OCI-LY7 (cell line): ENCODE measurements at regions not wholly inside any gene's neighbourhood (a gene's known extent, or its start where the extent isn't known, plus 50 kb on each side); places are given as distances from the start of the nearest gene placed in this dataset.

Experiments
- BruUV-seq: library from RNA; stranded (reverse); fragments of 400-500 nt; replicated peaks from 2 replicates; lab custom pipeline; 2021; lab: Mats Ljungman, UMichigan
- CTCF ChIA-PET: fragments of 300-600 bp; sonication (Branson Sonifier 250); formaldehyde crosslinking; loops from one replicate; lab custom pipeline; 2022; ENCODE audit warnings: antibody characterized with exemption; ENCODE audit not compliant: unreplicated experiment; lab: Charles Lee
- POLR2A ChIA-PET: fragments of 300-600 bp; sonication (Branson Sonifier 250); formaldehyde crosslinking; loops from one replicate; lab custom pipeline; 2022; ENCODE audit warnings: antibody characterized with exemption; lab: Charles Lee
- DNase-seq: peaks from one replicate; pipeline ENCODE4 v3.0.0-alpha.2; 2015; ENCODE audit warnings: low spot score
- H2AFZ ChIP-seq: fragments of 200-600 bp; sonication (generic), shearing (Covaris generic); 2 replicates; pipeline ENCODE4 v1.6.1; 2014; ENCODE audit warnings: mild to moderate bottlenecking, antibody characterized with exemption, low read length, moderate library complexity
- H3K27ac ChIP-seq: fragments of 200-600 bp; sonication (generic); 2 replicates; pipeline ENCODE4 v1.5.1; 2014; ENCODE audit warnings: mixed run types, low read depth, mild to moderate bottlenecking, moderate library complexity, low read length, inconsistent platforms; ENCODE audit not compliant: poor library complexity, severe bottlenecking
- H3K36me3 ChIP-seq: fragments of 200-600 bp; sonication (generic); 2 replicates; pipeline ENCODE4 v1.6.1; 2014; ENCODE audit warnings: mild to moderate bottlenecking, antibody characterized with exemption, low read length, moderate library complexity, mixed read lengths; ENCODE audit not compliant: insufficient read depth
- H3K4me1 ChIP-seq: fragments of 200-600 bp; sonication (generic); 2 replicates; pipeline ENCODE4 v1.5.1; 2014; ENCODE audit warnings: mild to moderate bottlenecking, low read length; ENCODE audit not compliant: insufficient read depth, poor library complexity, severe bottlenecking
- H3K4me2 ChIP-seq: fragments of 200-600 bp; sonication (generic); 2 replicates; pipeline ENCODE4 v1.6.1; 2014; ENCODE audit warnings: mild to moderate bottlenecking, low read length
- H3K4me3 ChIP-seq: fragments of 200-600 bp; sonication (generic); 2 replicates; pipeline ENCODE4 v1.5.1; 2014; ENCODE audit warnings: mild to moderate bottlenecking, low read depth, low read length; ENCODE audit not compliant: poor library complexity, severe bottlenecking
- H3K79me2 ChIP-seq: fragments of 200-600 bp; sonication (generic); 2 replicates; pipeline ENCODE4 v1.6.1; 2016; ENCODE audit warnings: low read depth, mild to moderate bottlenecking, low read length, moderate library complexity, mixed read lengths; ENCODE audit not compliant: insufficient read depth
- H3K9me2 ChIP-seq: fragments of 200-600 bp; sonication (generic); 2 replicates; pipeline ENCODE4 v1.6.1; 2016; ENCODE audit warnings: mild to moderate bottlenecking, low read length, mixed read lengths; ENCODE audit not compliant: insufficient read depth
- H3K9me3 ChIP-seq: fragments of 200-600 bp; sonication (generic); 2 replicates; pipeline ENCODE4 v1.6.1; 2014; ENCODE audit warnings: mild to moderate bottlenecking, mixed run types, low read length, mixed read lengths
- H4K20me1 ChIP-seq: fragments of 200-600 bp; sonication (generic); 2 replicates; pipeline ENCODE4 v1.6.1; 2014; ENCODE audit warnings: mild to moderate bottlenecking, antibody characterized with exemption, low read length, moderate library complexity, mixed read lengths; ENCODE audit not compliant: insufficient read depth
- EZH2phosphoT487 ChIP-seq: fragments of 200-600 bp; sonication (generic); IDR thresholded peaks from 2 replicates; pipeline ENCODE4 v1.6.1; 2018; ENCODE audit warnings: low read depth, borderline replicate concordance, mild to moderate bottlenecking, mixed run types, antibody characterized with exemption, low read length, moderate library complexity, mixed read lengths
- intact Hi-C: fragments of 100-400 bp; cut with micrococcal nuclease; formaldehyde crosslinking; loops from one replicate; pipeline ENCODE4 v1.10.0; 2022; ENCODE audit not compliant: unreplicated experiment
- TF ChIP-seq, protein P1 (sequence below): fragments of 200-600 bp; sonication (generic); conservative IDR thresholded peaks from 2 replicates; pipeline ENCODE4 v1.5.1; 2014; ENCODE audit warnings: mild to moderate bottlenecking, antibody characterized with exemption, low read length, moderate library complexity, mixed read lengths

DNA sequence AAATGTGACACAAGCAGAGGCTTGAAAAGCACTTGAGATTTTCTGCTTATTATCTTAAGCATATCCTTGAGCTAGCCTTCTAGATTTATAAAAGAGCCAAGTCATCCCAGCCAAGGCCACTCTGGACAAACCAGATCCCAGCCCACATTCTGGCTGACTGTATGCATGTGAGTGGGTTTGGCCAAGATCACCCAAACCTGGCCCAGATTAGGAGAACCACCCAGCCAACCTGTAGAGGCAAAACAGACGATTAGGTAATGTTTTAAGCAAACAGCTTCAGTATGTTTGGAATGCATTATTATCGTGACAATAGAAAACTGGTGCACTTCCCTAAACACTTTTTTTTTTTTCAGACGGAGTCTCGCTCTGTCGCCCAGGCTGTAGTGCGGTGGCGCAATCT is 151.9 kb downstream of the SPATA31D1 start:
- intact Hi-C loops = no loop called here
- ChIA-PET CTCF (interaction anchor here (0.9 to 2.3 kb wide), 2 partner anchors 9 to 11 kb away, joined by 3 to 6 read pairs; no protein-coding TSS in a partner anchor), POLR2A (interaction anchor here (1.0 to 2.3 kb wide), 5 partner anchors 9 to 37 kb away, joined by 3 to 10 read pairs (median 3); no protein-coding TSS in a partner anchor)
- no peak for DNase-seq
- H3K4me3 ChIP-seq = no peak overlapping the region
- no peaks in the 10 kb centered on the region for H3K79me2 ChIP-seq
- H3K4me2 ChIP-seq = no peak overlapping the region
- no peak overlapping the region for H3K27ac ChIP-seq
- no TSS peak for BruUV-seq
- TF ChIP-seq EZH2phosphoT487 = no peak
- TF ChIP-seq, protein P1, sequence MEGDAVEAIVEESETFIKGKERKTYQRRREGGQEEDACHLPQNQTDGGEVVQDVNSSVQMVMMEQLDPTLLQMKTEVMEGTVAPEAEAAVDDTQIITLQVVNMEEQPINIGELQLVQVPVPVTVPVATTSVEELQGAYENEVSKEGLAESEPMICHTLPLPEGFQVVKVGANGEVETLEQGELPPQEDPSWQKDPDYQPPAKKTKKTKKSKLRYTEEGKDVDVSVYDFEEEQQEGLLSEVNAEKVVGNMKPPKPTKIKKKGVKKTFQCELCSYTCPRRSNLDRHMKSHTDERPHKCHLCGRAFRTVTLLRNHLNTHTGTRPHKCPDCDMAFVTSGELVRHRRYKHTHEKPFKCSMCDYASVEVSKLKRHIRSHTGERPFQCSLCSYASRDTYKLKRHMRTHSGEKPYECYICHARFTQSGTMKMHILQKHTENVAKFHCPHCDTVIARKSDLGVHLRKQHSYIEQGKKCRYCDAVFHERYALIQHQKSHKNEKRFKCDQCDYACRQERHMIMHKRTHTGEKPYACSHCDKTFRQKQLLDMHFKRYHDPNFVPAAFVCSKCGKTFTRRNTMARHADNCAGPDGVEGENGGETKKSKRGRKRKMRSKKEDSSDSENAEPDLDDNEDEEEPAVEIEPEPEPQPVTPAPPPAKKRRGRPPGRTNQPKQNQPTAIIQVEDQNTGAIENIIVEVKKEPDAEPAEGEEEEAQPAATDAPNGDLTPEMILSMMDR = no peak
- H3K36me3 ChIP-seq = peaks cover 2% of the 10 kb centered on the region; the same call in 1 of the 2 replicates
- peaks cover 9% of the 10 kb centered on the region; the same call in 1 of the 2 replicates for H3K9me3 ChIP-seq
- no peaks in the 10 kb centered on the region for H3K9me2 ChIP-seq
- H2AFZ ChIP-seq = no peak overlapping the region
- no peaks in the 10 kb centered on the region for H4K20me1 ChIP-seq
- no peaks in the 10 kb centered on the region for H3K4me1 ChIP-seq

DNA sequence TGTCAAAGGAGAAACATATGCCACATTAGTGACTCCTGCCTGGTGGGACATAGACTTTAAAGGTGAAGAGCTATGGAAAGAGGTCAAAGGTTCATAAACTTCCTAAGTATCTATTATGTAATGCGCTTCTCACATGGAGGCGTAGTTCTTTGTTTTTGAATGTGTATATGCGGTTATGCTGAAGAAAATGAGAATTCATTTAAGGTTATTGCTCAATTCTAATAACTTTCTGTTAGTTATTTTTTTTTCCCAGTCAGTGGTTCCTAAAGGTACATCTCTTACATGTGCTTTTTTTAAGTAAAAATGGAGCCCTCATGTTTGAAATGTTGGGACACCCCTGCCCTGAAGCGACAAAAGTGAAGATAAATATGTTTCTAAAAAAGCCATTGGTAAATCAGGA is 156.2 kb downstream of the SPATA31D1 start:
- CTCF ChIA-PET = no interaction called here
- no peak overlapping the region for H3K4me3 ChIP-seq

DNA sequence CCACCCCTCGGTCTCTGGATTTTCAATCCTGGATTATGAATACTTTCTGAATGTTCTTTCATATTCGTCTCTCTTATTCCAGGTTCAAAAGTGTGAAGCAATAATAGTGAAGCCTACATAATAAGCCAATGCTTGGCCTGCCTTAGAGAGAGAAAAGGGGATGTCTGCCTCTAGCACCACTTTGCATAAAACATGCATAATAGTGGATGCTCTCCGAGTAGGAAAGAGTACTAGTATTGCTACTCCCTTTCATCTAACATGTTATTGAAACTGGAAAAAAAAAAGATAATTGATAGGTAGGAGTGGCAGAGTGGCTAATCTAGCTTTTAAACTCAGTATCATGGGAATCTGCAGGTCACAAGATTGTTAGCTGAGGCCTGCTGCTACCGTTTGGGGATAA is 158.1 kb downstream of the SPATA31D1 start:
- DNase-seq = no peak
- Histone ChIP-seq H2AFZ (peak overlapping the region; percentile 8; the same call in 1 of the 2 replicates), H3K9me3 (no peaks in the 10 kb centered on the region), H3K4me3 (no peak overlapping the region), H3K36me3 (no peaks in the 10 kb centered on the region), H3K4me1 (no peaks in the 10 kb centered on the region), H3K79me2 (no peaks in the 10 kb centered on the region), H3K9me2 (no peaks in the 10 kb centered on the region), H3K27ac (no peak overlapping the region), H3K4me2 (no peak overlapping the region), H4K20me1 (no peaks in the 10 kb centered on the region)
- TF ChIP-seq, protein P1 = no peak
- TF ChIP-seq EZH2phosphoT487 = no peak
- POLR2A ChIA-PET = no interaction called here
- CTCF ChIA-PET = no interaction called here
- no TSS peak for BruUV-seq
- intact Hi-C loops = no loop called here

More for the DNA sequence above, 156.2 kb downstream of the SPATA31D1 start:
- POLR2A ChIA-PET = interaction anchor here (0.7 to 3.9 kb wide), 4 partner anchors 12 to 624 kb away, joined by 5 to 18 read pairs (median 11); no protein-coding TSS in a partner anchor
- Histone ChIP-seq H4K20me1 (no peaks in the 10 kb centered on the region), H3K79me2 (no peaks in the 10 kb centered on the region), H3K9me2 (no peaks in the 10 kb centered on the region), H3K4me1 (no peaks in the 10 kb centered on the region), H3K27ac (no peak overlapping the region), H2AFZ (no peak overlapping the region), H3K36me3 (no peaks in the 10 kb centered on the region), H3K4me2 (no peak overlapping the region), H3K9me3 (no peaks in the 10 kb centered on the region)
- intact Hi-C loops = no loop called here
- TF ChIP-seq EZH2phosphoT487 = no peak
- TF ChIP-seq, protein P1 = no peak
- BruUV-seq = no TSS peak
- no peak for DNase-seq
